ENCODE measurements at regions not wholly inside any gene's neighbourhood (a gene's known extent, or its start where the extent isn't known, plus 50 kb on each side); places are given as distances from the start of the nearest gene placed in this dataset.

GRCh38 chr1:58904299-58905125, 120.7 kb upstream of the JUN start:
- H3K9me3 Mint-ChIP-seq (ENCODE audit: unreplicated experiment) = no peaks in the 10 kb centered on the region
- H3K4me1 Mint-ChIP-seq (ENCODE audit: unreplicated experiment) = peaks cover 29% of the 10 kb centered on the region
- no peak for DNase-seq (ENCODE audit: extremely low spot score, unreplicated experiment)
- peak overlapping the region; percentile 74 for H3K4me3 Mint-ChIP-seq (ENCODE audit: unreplicated experiment)
- TF ChIP-seq CTCF (IDR thresholded peaks at IDR 0.05) = no peak
- H3K27ac Mint-ChIP-seq (ENCODE audit: unreplicated experiment) = peak overlapping the region; percentile 89
- H3K36me3 Mint-ChIP-seq (ENCODE audit: unreplicated experiment) = no peaks in the 10 kb centered on the region
- H3K27me3 Mint-ChIP-seq (ENCODE audit: unreplicated experiment) = no peaks in the 10 kb centered on the region

- H3K27me3 Mint-ChIP-seq (ENCODE audit: unreplicated experiment) = no peaks in the 10 kb centered on the region
- H3K27ac Mint-ChIP-seq (ENCODE audit: unreplicated experiment) = peak overlapping the region; percentile 89
- H3K4me1 Mint-ChIP-seq (ENCODE audit: unreplicated experiment) = peaks cover 30% of the 10 kb centered on the region
- no peaks in the 10 kb centered on the region for H3K36me3 Mint-ChIP-seq (ENCODE audit: unreplicated experiment)
- no peak for TF ChIP-seq CTCF (IDR thresholded peaks at IDR 0.05)
- DNase-seq (ENCODE audit: extremely low spot score, unreplicated experiment) = no peak
- H3K4me3 Mint-ChIP-seq (ENCODE audit: unreplicated experiment) = peak overlapping the region; percentile 74
- H3K9me3 Mint-ChIP-seq (ENCODE audit: unreplicated experiment) = no peaks in the 10 kb centered on the region
These were observed 121.3 kb upstream of the JUN start for GRCh38 chr1:58905126-58905490.

- Mint-ChIP-seq H3K36me3 (ENCODE audit: unreplicated experiment) (no peaks in the 10 kb centered on the region), H3K27ac (ENCODE audit: unreplicated experiment) (no peak overlapping the region), H3K9me3 (ENCODE audit: unreplicated experiment) (no peaks in the 10 kb centered on the region), H3K4me1 (ENCODE audit: unreplicated experiment) (peaks cover 24% of the 10 kb centered on the region), H3K4me3 (ENCODE audit: unreplicated experiment) (no peak overlapping the region), H3K27me3 (ENCODE audit: unreplicated experiment) (no peaks in the 10 kb centered on the region)
- DNase-seq (ENCODE audit: extremely low spot score, unreplicated experiment) = peak; percentile 46
- TF ChIP-seq CTCF (IDR thresholded peaks at IDR 0.05) = no peak
These were observed 121.9 kb upstream of the JUN start for GRCh38 chr1:58905628-58906221.

GRCh38 chr1:58907398-58907797, 123.6 kb upstream of the JUN start:
- Mint-ChIP-seq H3K9me3 (ENCODE audit: unreplicated experiment) (no peaks in the 10 kb centered on the region), H3K4me1 (ENCODE audit: unreplicated experiment) (peaks cover 19% of the 10 kb centered on the region), H3K4me3 (ENCODE audit: unreplicated experiment) (no peak overlapping the region), H3K36me3 (ENCODE audit: unreplicated experiment) (no peaks in the 10 kb centered on the region), H3K27me3 (ENCODE audit: unreplicated experiment) (no peaks in the 10 kb centered on the region), H3K27ac (ENCODE audit: unreplicated experiment) (no peak overlapping the region)
- no peak for TF ChIP-seq CTCF (IDR thresholded peaks at IDR 0.05)
- no peak for DNase-seq (ENCODE audit: extremely low spot score, unreplicated experiment)

Data from osteocyte (in vitro differentiated cells).